Activated naive CD4-positive, alpha-beta T cell treated with anti-CD3 and anti-CD28 coated beads, Interleukin-2, amount 10 ng/mL, durations not matched to agents 7 days and 5 days (primary cell): ENCODE measurements at regions not wholly inside any gene's neighbourhood (a gene's known extent, or its start where the extent isn't known, plus 50 kb on each side); places are given as distances from the start of the nearest gene placed in this dataset.

Experiments
- CTCF ChIA-PET: fragments of 350-600 bp; sonication (Branson Sonifier 250); formaldehyde crosslinking; loops from one replicate; lab custom pipeline; 2021; ENCODE audit warnings: antibody characterized with exemption; lab: Charles Lee
- DNase-seq: peaks from one replicate; pipeline ENCODE4 v3.0.0-alpha.2; 2020
- H3K27ac Mint-ChIP-seq: one replicate; pipeline ENCODE4 v1.8.0; 2021; ENCODE audit warnings: mild to moderate bottlenecking, moderate library complexity, mixed read lengths
- H3K27me3 Mint-ChIP-seq: one replicate; pipeline ENCODE4 v1.8.0; 2021; ENCODE audit warnings: mild to moderate bottlenecking, mixed read lengths
- H3K36me3 Mint-ChIP-seq: one replicate; pipeline ENCODE4 v1.8.0; 2021; ENCODE audit warnings: mixed read lengths
- H3K4me1 Mint-ChIP-seq: one replicate; pipeline ENCODE4 v1.8.0; 2021; ENCODE audit warnings: mixed read lengths
- H3K4me3 Mint-ChIP-seq: one replicate; pipeline ENCODE4 v1.8.0; 2021; ENCODE audit warnings: mild to moderate bottlenecking, moderate library complexity, mixed read lengths
- H3K9me3 Mint-ChIP-seq: one replicate; pipeline ENCODE4 v1.8.0; 2021; ENCODE audit warnings: mixed read lengths

- Mint-ChIP-seq H3K36me3 (no peaks in the 10 kb centered on the region), H3K4me1 (no peaks in the 10 kb centered on the region), H3K27ac (no peak overlapping the region), H3K27me3 (no peaks in the 10 kb centered on the region), H3K4me3 (no peak overlapping the region), H3K9me3 (peaks cover 10% of the 10 kb centered on the region)
- CTCF ChIA-PET, result no interaction called here
- DNase-seq, result no peak
These were observed 211.1 kb upstream of the TBX3 start for GRCh38 chr12:114895081-114895480.

DNA sequence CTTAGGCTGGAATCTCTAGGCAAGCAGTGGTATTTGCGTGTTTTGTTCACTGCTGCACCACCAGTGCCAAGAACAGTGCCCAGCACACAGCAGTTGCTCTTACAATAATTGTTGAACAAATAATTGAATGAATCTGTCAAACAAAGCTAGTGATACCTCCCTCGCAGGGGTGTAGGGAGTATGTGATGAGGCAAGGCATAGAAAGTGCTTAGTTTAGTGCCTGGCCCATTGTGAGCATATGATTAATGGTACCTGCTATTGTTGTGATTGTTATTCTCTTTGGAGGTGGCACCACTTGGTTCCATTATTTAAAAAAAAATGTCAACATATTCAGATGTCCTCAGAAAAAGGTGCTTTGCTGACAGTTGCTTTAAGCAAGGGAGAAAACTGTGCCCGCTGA is 210.1 kb upstream of the TBX3 start:
- peaks cover 6% of the 10 kb centered on the region for H3K9me3 Mint-ChIP-seq
- CTCF ChIA-PET, result no interaction called here

DNA sequence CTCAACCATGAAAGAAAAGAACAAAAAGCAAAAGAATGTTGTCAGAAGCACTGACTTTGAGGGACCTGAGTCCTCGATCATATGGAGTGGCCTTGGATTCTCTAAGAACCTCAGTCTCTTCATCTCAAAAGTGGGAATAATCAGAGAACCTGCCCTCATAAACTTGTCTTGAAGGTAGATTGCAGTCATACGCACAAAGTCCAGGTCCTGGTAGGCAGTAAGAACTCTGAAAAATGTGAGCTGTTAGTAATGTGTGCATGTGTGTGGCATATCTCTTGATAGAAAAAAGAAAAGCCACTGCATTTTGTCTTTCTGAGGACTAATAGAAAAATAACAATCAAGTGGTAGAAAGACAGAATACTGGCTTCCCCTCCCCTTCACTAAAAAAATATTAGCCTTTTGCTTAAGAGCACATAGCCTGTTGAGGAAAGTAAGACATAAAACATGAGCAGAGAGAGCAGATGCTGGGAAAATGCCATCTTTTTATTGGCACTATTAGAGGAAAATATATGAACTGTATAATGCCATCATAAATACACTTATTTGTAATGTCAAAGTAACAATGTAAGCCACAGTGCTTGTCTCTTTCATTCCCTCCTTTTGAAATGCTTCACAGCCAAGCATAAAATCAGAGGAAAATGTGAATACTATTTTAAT is 205.1 kb upstream of the TBX3 start:
- CTCF ChIA-PET, result no interaction called here
- H3K4me3 Mint-ChIP-seq, result no peak overlapping the region
- H3K9me3 Mint-ChIP-seq, result no peaks in the 10 kb centered on the region
- H3K4me1 Mint-ChIP-seq, result no peaks in the 10 kb centered on the region
- no peaks in the 10 kb centered on the region for H3K27me3 Mint-ChIP-seq
- H3K27ac Mint-ChIP-seq, result no peak overlapping the region
- H3K36me3 Mint-ChIP-seq, result no peaks in the 10 kb centered on the region
- no peak for DNase-seq

More for the DNA sequence above, 210.1 kb upstream of the TBX3 start:
- no peak for DNase-seq
- no peak overlapping the region for H3K27ac Mint-ChIP-seq
- no peak overlapping the region for H3K4me3 Mint-ChIP-seq
- H3K27me3 Mint-ChIP-seq, result no peaks in the 10 kb centered on the region
- no peaks in the 10 kb centered on the region for H3K4me1 Mint-ChIP-seq
- H3K36me3 Mint-ChIP-seq, result no peaks in the 10 kb centered on the region

DNA sequence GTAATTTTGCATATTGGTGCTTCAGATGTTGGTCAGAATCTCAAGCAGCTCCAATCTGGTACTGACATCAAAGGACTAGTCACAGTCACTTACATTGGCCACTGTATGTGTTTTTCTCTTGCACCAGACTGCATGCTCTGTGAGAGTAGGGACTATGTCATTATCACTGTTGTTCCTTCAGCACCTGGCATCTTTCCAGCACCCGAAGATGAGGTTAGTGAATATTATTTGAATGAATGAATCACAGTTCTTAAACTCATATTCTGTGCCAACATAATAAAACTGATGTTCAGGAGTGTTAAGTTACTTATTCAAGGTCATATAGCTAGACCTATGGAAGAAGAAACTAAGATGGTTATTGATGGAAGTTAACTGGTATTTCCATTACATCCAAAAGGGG is 204.5 kb upstream of the TBX3 start:
- Mint-ChIP-seq H3K4me1 (no peaks in the 10 kb centered on the region), H3K4me3 (no peak overlapping the region), H3K36me3 (no peaks in the 10 kb centered on the region), H3K27ac (no peak overlapping the region), H3K27me3 (no peaks in the 10 kb centered on the region), H3K9me3 (no peaks in the 10 kb centered on the region)
- CTCF ChIA-PET, result no interaction called here
- DNase-seq, result no peak

GRCh38 chr12:114885501-114885900 is 201.5 kb upstream of the TBX3 start:
- Mint-ChIP-seq H3K9me3 (peaks cover 3% of the 10 kb centered on the region), H3K4me3 (no peak overlapping the region), H3K27me3 (no peaks in the 10 kb centered on the region), H3K36me3 (no peaks in the 10 kb centered on the region), H3K4me1 (no peaks in the 10 kb centered on the region), H3K27ac (no peak overlapping the region)
- CTCF ChIA-PET, result no interaction called here
- DNase-seq, result no peak

DNA sequence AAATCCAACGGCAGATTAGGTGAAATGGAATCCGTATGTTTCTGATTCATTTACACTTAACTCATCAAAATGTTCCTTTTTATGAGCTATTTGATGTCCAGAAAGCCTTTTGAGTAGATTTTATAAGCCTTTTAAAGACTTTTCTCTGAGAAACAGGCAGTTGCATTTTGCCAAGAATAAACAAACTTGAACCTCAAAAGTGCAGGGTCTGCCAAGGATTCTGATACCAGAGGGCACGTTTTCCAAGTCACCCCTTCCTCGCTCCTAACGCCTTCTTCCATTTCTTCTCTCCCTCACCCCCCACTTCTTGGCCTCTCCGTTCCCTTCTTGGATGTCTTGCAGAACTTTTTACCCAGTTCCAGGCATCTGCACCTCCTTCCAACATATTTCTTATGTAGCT is 200.6 kb upstream of the TBX3 start:
- CTCF ChIA-PET, result no interaction called here
- H3K27me3 Mint-ChIP-seq, result no peaks in the 10 kb centered on the region

DNA sequence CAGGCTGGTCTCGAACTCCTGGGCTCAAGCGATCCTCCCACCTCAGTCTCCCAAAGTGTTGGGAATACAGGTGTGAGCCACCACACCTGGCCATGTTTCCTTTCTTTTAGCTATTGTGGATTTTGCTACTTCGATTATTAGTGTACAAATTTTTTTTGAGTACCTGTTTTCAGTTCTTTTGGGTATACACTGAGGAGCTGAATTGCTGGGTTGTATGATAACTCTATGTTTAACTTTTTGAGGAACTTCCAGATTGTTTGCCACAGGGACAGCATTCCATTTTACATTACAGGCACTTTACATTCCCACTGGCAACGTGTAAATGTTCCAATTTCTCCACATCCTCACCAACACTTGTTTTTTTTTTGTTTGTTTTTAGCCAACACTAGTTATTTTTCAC is 198.1 kb upstream of the TBX3 start:
- CTCF ChIA-PET, result no interaction called here
- H3K27ac Mint-ChIP-seq, result no peak overlapping the region
- no peaks in the 10 kb centered on the region for H3K4me1 Mint-ChIP-seq
- no peaks in the 10 kb centered on the region for H3K27me3 Mint-ChIP-seq
- DNase-seq, result no peak
- H3K9me3 Mint-ChIP-seq, result peaks cover 7% of the 10 kb centered on the region
- no peaks in the 10 kb centered on the region for H3K36me3 Mint-ChIP-seq
- H3K4me3 Mint-ChIP-seq, result no peak overlapping the region

More for the DNA sequence above, 200.6 kb upstream of the TBX3 start:
- DNase-seq, result no peak
- Mint-ChIP-seq H3K27ac (no peak overlapping the region), H3K36me3 (no peaks in the 10 kb centered on the region), H3K9me3 (peaks cover 3% of the 10 kb centered on the region), H3K4me1 (no peaks in the 10 kb centered on the region), H3K4me3 (no peak overlapping the region)

DNA sequence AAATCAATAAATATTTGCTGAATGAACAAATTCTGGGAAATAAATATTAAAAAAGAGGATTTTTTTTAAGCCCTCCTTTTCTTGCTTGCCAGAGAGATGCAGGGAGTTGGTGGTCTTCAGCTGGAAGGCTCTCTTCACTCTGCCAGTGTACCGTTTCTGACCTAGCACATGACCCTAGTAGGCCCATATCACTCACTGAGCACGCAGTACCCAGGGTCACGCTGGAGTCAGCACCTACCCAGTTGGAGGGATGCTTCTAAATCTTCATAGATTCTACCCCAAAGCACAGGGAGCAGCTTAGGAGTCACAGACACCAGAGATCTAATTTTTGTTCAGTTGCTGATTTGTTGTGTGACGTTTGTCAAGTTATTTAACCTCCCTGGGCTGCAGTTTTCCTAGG is 195.4 kb upstream of the TBX3 start:
- H3K27me3 Mint-ChIP-seq, result no peaks in the 10 kb centered on the region
- no peak overlapping the region for H3K4me3 Mint-ChIP-seq
- CTCF ChIA-PET, result no interaction called here
- no peaks in the 10 kb centered on the region for H3K4me1 Mint-ChIP-seq
- H3K36me3 Mint-ChIP-seq, result no peaks in the 10 kb centered on the region
- H3K27ac Mint-ChIP-seq, result no peak overlapping the region
- H3K9me3 Mint-ChIP-seq, result peaks cover 9% of the 10 kb centered on the region
- no peak for DNase-seq

DNA sequence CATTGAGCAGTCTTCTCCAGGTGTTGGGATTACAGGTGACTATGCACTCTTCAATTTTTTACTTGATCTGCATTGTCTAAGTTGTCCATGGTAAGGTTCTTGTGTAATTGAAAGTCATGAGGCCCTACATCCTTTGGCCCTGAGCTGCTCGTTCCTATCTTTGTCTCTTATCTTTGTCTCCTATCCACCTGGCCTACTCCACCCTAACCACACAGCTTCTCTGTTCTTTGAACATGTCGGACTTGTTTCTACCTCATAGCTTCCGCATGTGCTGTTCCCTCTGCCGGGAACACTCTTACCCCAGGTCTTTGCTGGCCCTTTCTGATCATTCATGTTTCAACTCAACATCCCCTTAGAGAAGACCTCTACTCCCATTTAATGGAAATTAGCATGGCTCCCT is 194.8 kb upstream of the TBX3 start:
- Mint-ChIP-seq H3K36me3 (no peaks in the 10 kb centered on the region), H3K27ac (no peak overlapping the region), H3K9me3 (peaks cover 9% of the 10 kb centered on the region), H3K27me3 (no peaks in the 10 kb centered on the region), H3K4me3 (no peak overlapping the region), H3K4me1 (no peaks in the 10 kb centered on the region)
- CTCF ChIA-PET, result no interaction called here
- DNase-seq, result no peak

DNA sequence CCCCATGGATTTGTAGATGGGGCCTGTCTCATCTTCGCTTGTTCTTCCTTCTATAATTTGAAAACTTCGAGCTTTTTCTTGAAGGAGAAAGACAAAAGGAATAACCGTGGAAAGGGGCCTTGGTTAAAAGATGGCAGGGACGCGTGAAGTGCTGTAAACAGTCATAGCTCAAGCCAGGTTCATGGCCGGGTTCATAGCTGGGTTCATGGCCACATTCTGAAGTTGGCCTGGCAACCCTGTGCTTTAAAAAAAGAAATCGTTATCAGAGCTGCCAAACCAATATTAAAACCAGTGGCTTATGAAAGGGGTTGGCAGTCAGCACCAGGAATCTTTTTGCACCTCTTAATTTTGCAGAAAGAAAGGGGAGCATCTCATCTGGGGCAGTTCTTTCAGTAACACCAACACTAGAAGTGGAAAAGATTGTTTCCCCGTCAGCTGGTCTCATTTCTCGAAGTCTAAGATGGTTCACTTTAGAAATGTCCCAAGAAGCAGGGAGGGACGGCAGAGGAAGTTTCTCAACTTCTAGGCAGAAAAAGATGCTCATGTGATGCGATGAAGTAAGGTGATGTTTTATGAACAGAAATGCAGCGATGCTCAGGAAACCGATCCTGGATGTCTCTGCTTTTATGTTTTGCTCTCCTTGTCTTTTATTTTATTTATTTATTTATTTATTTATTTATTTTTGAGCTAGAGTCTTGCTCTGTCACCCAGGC is 193.1 kb upstream of the TBX3 start:
- Mint-ChIP-seq H3K27ac (no peak overlapping the region), H3K27me3 (no peaks in the 10 kb centered on the region), H3K36me3 (no peaks in the 10 kb centered on the region), H3K9me3 (peaks cover 11% of the 10 kb centered on the region), H3K4me3 (no peak overlapping the region), H3K4me1 (no peaks in the 10 kb centered on the region)
- CTCF ChIA-PET, result no interaction called here
- no peak for DNase-seq

- Mint-ChIP-seq H3K27ac (no peak overlapping the region), H3K4me3 (no peak overlapping the region), H3K4me1 (no peaks in the 10 kb centered on the region), H3K36me3 (no peaks in the 10 kb centered on the region), H3K27me3 (no peaks in the 10 kb centered on the region), H3K9me3 (peaks cover 9% of the 10 kb centered on the region)
- CTCF ChIA-PET, result no interaction called here
- no peak for DNase-seq
These were observed 191.3 kb upstream of the TBX3 start for GRCh38 chr12:114875313-114875712.

GRCh38 chr12:114873656-114874055 is 189.7 kb upstream of the TBX3 start:
- no peaks in the 10 kb centered on the region for H3K36me3 Mint-ChIP-seq
- no peaks in the 10 kb centered on the region for H3K4me1 Mint-ChIP-seq
- CTCF ChIA-PET, result no interaction called here
- H3K4me3 Mint-ChIP-seq, result no peak overlapping the region
- H3K9me3 Mint-ChIP-seq, result peaks cover 5% of the 10 kb centered on the region
- no peaks in the 10 kb centered on the region for H3K27me3 Mint-ChIP-seq
- H3K27ac Mint-ChIP-seq, result no peak overlapping the region
- no peak for DNase-seq

DNA sequence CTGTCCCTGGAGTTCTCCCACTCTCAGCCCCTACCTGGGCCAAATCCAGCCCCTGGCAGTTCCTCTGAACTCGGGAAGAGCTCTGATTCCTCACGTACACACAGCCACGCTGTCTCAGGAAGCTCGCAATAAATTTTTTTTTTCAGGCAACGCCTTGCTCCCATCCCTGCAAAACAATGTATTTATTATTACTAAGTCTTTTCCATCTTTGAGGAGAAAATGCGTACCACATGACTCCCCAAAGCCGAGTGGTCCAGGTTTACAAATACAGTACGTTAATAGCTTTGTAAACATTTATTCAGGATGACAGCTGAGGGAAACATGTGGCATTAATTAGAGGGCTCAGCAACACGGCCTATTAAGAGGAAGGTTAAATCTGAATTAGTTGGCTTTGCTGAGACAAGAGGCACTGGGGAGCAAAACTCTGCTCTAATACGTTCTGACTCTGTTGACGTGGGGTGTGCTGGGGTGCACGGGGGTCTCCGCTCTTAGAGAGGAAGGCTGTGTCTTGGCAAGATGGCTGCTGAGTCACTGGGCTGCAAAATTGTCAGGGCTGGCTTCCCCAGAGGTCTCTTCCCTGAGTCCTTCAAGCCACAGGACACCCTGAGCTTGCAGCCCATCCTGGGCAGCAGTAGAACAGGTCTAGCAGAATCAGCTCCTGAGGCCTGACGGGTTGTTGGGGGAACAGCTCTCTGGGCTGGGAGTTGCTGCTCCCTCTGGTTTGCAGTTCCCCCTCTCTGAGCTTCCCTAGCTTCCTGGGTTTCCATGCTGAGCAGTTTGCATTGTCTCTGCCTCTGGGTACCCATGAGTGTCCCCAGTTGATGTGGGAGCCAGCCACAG is 185.2 kb upstream of the TBX3 start:
- no peak overlapping the region for H3K27ac Mint-ChIP-seq
- H3K36me3 Mint-ChIP-seq, result no peaks in the 10 kb centered on the region
- H3K27me3 Mint-ChIP-seq, result no peaks in the 10 kb centered on the region
- peaks cover 10% of the 10 kb centered on the region for H3K9me3 Mint-ChIP-seq
- CTCF ChIA-PET, result no interaction called here
- H3K4me1 Mint-ChIP-seq, result no peaks in the 10 kb centered on the region
- DNase-seq, result no peak
- no peak overlapping the region for H3K4me3 Mint-ChIP-seq

DNA sequence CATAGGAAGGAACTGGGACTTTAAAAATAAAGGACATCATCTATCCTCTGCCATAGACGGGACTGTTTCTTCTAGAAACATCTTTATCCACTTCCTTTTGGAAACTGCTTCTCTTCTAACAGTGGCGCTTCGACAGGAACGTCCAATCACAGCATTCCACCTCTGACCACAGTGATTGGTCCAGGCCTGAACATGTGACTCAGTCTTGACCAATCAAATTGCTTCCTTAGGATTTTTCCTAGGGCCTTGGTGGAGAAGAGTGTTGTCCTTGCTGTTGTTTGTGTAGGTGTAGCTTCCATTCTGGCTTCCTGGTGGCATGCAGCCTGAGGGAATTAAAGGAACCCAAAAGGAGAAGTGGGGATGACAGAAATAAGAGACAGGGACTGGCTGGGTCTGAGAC is 182.4 kb upstream of the TBX3 start:
- H3K4me1 Mint-ChIP-seq, result no peaks in the 10 kb centered on the region
- H3K27ac Mint-ChIP-seq, result no peak overlapping the region
- H3K36me3 Mint-ChIP-seq, result no peaks in the 10 kb centered on the region
- CTCF ChIA-PET, result no interaction called here
- H3K4me3 Mint-ChIP-seq, result no peak overlapping the region
- no peaks in the 10 kb centered on the region for H3K27me3 Mint-ChIP-seq
- peaks cover 15% of the 10 kb centered on the region for H3K9me3 Mint-ChIP-seq
- DNase-seq, result no peak
